GM18511 (cell line): ENCODE measurements at regions not wholly inside any gene's neighbourhood (a gene's known extent, or its start where the extent isn't known, plus 50 kb on each side); places are given as distances from the start of the nearest gene placed in this dataset.

Experiments used
- ATAC-seq: cut with Tn5 transposase; IDR thresholded peaks from one replicate; pipeline ENCODE4 v1.9.1; 2021; ENCODE audit warnings: mild to moderate bottlenecking, moderate library complexity; ENCODE audit not compliant: unreplicated experiment

- ATAC-seq, result no peak
Observed at GRCh38 chr13:74045583-74045982, 88.6 kb downstream of the KLF12 start.

GRCh38 chr13:74043237-74043636, 91.0 kb downstream of the KLF12 start:
- no peak for ATAC-seq

GRCh38 chr13:74040200-74040599, 94.0 kb downstream of the KLF12 start:
- peak; percentile 86 for ATAC-seq

GRCh38 chr13:74039667-74040066, 94.5 kb downstream of the KLF12 start:
- ATAC-seq, result no peak

GRCh38 chr13:74039154-74039553, 95.0 kb downstream of the KLF12 start:
- no peak for ATAC-seq

- no peak for ATAC-seq
Observed at GRCh38 chr13:74037762-74038161, 96.4 kb downstream of the KLF12 start.

- no peak for ATAC-seq
Observed at GRCh38 chr13:74036373-74036772, 97.8 kb downstream of the KLF12 start.

GRCh38 chr13:74035896-74036295, 98.3 kb downstream of the KLF12 start:
- no peak for ATAC-seq

GRCh38 chr13:74032325-74032724, 101.9 kb downstream of the KLF12 start:
- ATAC-seq, result no peak

GRCh38 chr13:74027161-74027779, 106.9 kb downstream of the KLF12 start:
- peak; percentile 59 for ATAC-seq

- ATAC-seq, result peak; percentile 95
Observed at GRCh38 chr13:74026753-74027152, 107.5 kb downstream of the KLF12 start.

GRCh38 chr13:74025369-74025768, 108.8 kb downstream of the KLF12 start:
- ATAC-seq, result no peak

- ATAC-seq, result no peak
Observed at GRCh38 chr13:74024856-74025255, 109.3 kb downstream of the KLF12 start.

GRCh38 chr13:74024314-74024713, 109.9 kb downstream of the KLF12 start:
- ATAC-seq, result no peak

- ATAC-seq, result no peak
Observed at GRCh38 chr13:74023484-74023883, 110.7 kb downstream of the KLF12 start.

GRCh38 chr13:74021505-74021904, 112.7 kb downstream of the KLF12 start:
- ATAC-seq, result no peak

- peak; percentile 15 for ATAC-seq
Observed at GRCh38 chr13:74018062-74018431, 116.2 kb downstream of the KLF12 start.

- peak; percentile 95 for ATAC-seq
Observed at GRCh38 chr13:74017301-74018061, 116.7 kb downstream of the KLF12 start.

GRCh38 chr13:74015137-74015536, 119.1 kb downstream of the KLF12 start:
- no peak for ATAC-seq

- ATAC-seq, result no peak
Observed at GRCh38 chr13:74009100-74009668, 125.0 kb downstream of the KLF12 start.

- no peak for ATAC-seq
Observed at GRCh38 chr13:74006666-74007065, 127.5 kb downstream of the KLF12 start.
